WTC11 (cell line): ENCODE measurements at regions not wholly inside any gene's neighbourhood (a gene's known extent, or its start where the extent isn't known, plus 50 kb on each side); places are given as distances from the start of the nearest gene placed in this dataset.

ENCODE experiments used
- ATAC-seq: fragments of 200-7000 bp; cut with Tn5 transposase; 2 replicates; pipeline ENCODE4 v1.10.0; 2021; ENCODE audit warnings: mild to moderate bottlenecking, moderate library complexity
- CTCF ChIA-PET: fragments of 300-600 bp; sonication (Branson Sonifier 250); formaldehyde crosslinking; loops from one replicate; lab custom pipeline; 2021; ENCODE audit warnings: antibody characterized with exemption; lab: Charles Lee
- POLR2A ChIA-PET: fragments of 350-600 bp; sonication (Branson Sonifier 250); formaldehyde crosslinking; loops from one replicate; lab custom pipeline; 2021; ENCODE audit warnings: antibody characterized with exemption; lab: Charles Lee
- DNase-seq: peaks from one replicate; pipeline ENCODE4 v3.0.0; 2021; ENCODE audit warnings: low spot score
- H3K27ac Mint-ChIP-seq: 2 replicates; pipeline ENCODE4 v1.8.0; 2021; ENCODE audit warnings: mixed read lengths
- H3K27me3 Mint-ChIP-seq: 2 replicates; pipeline ENCODE4 v1.8.0; 2021; ENCODE audit warnings: low read depth, mild to moderate bottlenecking, moderate library complexity, mixed read lengths
- H3K36me3 Mint-ChIP-seq: 2 replicates; pipeline ENCODE4 v1.8.0; 2021; ENCODE audit warnings: mixed read lengths
- H3K4me1 Mint-ChIP-seq: 2 replicates; pipeline ENCODE4 v1.8.0; 2022; ENCODE audit warnings: mixed read lengths
- H3K4me3 Mint-ChIP-seq: 2 replicates; pipeline ENCODE4 v1.8.0; 2021; ENCODE audit warnings: mild to moderate bottlenecking, moderate library complexity, mixed read lengths
- H3K9me3 Mint-ChIP-seq: 2 replicates; pipeline ENCODE4 v1.8.0; 2021; ENCODE audit warnings: mixed read lengths
- ATF2 ChIP-seq: sonication (generic); formaldehyde crosslinking; IDR thresholded peaks from 2 replicates; pipeline ENCODE4 v1.8.1; 2022; ENCODE audit warnings: low read depth, missing genetic modification reagents, borderline replicate concordance
- ELF4 ChIP-seq: sonication (generic); formaldehyde crosslinking; IDR thresholded peaks from 2 replicates; pipeline ENCODE4 v1.8.1; 2022; ENCODE audit warnings: low read depth, mild to moderate bottlenecking, moderate library complexity, missing genetic modification reagents
- ERG ChIP-seq: fragments of 250-450 bp; sonication (Bioruptor Pico); IDR thresholded peaks from 2 replicates; pipeline ENCODE4 v1.8.0; 2021; ENCODE audit warnings: mild to moderate bottlenecking
- FOXP1 ChIP-seq: sonication (generic); formaldehyde crosslinking; IDR thresholded peaks from 2 replicates; pipeline ENCODE4 v1.8.0; 2022; ENCODE audit warnings: missing genetic modification reagents, mild to moderate bottlenecking, moderate library complexity, borderline replicate concordance
- GABPB1 ChIP-seq: sonication (generic); formaldehyde crosslinking; IDR thresholded peaks from 2 replicates; pipeline ENCODE4 v1.8.1; 2023; ENCODE audit warnings: mild to moderate bottlenecking, missing genetic modification reagents
- HMGXB4 ChIP-seq: sonication (generic); formaldehyde crosslinking; IDR thresholded peaks from 2 replicates; pipeline ENCODE4 v1.8.1; 2023; ENCODE audit warnings: mild to moderate bottlenecking, moderate library complexity, missing genetic modification reagents
- MXD4 ChIP-seq: fragments of 250-450 bp; sonication (Bioruptor Pico); IDR thresholded peaks from 2 replicates; pipeline ENCODE4 v1.8.0; 2021; ENCODE audit warnings: mild to moderate bottlenecking, moderate library complexity, borderline replicate concordance
- PRDM15 ChIP-seq: sonication (generic); formaldehyde crosslinking; IDR thresholded peaks from 2 replicates; pipeline ENCODE4 v1.8.0; 2022; ENCODE audit warnings: missing genetic modification reagents
- SOX15 ChIP-seq: fragments of 250-450 bp; sonication (Bioruptor Pico); IDR thresholded peaks from 2 replicates; pipeline ENCODE4 v1.9.0; 2021; ENCODE audit warnings: mild to moderate bottlenecking
- TCF7 ChIP-seq: sonication (generic); formaldehyde crosslinking; IDR thresholded peaks from 2 replicates; pipeline ENCODE4 v1.8.0; 2022; ENCODE audit warnings: mild to moderate bottlenecking, low read depth, missing genetic modification reagents, moderate library complexity
- ZNF121 ChIP-seq: sonication (generic); formaldehyde crosslinking; IDR thresholded peaks from 2 replicates; pipeline ENCODE4 v1.8.0; 2023; ENCODE audit warnings: missing genetic modification reagents
- ZNF263 ChIP-seq: sonication (generic); formaldehyde crosslinking; IDR thresholded peaks from 2 replicates; pipeline ENCODE4 v1.8.1; 2022; ENCODE audit warnings: low read depth, mild to moderate bottlenecking, moderate library complexity, missing genetic modification reagents
- TF ChIP-seq, protein P1 (sequence below): sonication (generic); formaldehyde crosslinking; IDR thresholded peaks from 2 replicates; pipeline ENCODE4 v1.8.0; 2022; ENCODE audit warnings: mild to moderate bottlenecking, missing genetic modification reagents
- TF ChIP-seq, protein P2 (sequence below): sonication (generic); formaldehyde crosslinking; IDR thresholded peaks from 2 replicates; pipeline ENCODE4 v1.8.1; 2022; ENCODE audit warnings: mild to moderate bottlenecking, moderate library complexity, missing genetic modification reagents

DNA sequence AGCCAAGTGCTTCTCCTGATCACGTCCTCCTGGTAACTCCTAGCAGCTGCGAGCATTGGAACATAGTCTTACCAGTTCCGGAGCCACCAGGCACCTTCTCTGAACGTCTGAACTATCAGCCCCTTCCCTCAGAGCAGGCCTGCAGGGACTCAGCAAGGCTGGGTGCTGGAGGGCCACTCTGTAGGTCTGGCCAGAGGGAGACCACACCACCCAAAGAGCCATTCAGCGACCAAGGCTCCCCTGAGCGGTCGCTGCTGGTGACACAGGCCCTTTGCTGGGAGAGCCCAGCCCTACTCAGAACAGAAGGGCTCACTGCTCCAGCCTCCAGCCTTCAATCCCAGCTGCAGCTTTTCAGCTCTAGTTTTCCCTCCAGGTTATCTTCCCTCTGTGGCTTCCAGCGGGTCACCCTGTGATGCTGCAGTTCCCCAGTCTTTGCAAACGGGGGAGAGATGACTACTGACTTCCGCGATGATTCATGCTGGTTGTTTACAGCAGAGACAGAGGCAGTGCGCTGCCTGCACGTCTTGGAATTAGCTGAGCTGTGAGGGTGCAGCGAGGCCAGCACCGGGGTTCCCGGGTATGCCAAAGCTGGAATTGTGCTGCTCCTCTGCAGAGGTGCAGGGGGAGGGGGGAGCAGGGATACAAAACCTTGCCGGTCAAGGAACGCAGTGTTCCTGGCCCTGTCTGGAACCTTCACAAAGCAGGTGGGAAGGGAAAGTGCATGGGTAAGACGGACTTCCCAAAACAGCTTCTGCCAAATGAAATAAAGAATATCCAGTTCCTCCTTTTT lies 161.4 kb downstream of the LY86 start:
- POLR2A ChIA-PET, result interaction anchor here (1.4 kb wide), 1 partner anchor 9 kb away, joined by 4 read pairs; no protein-coding TSS in a partner anchor
- Mint-ChIP-seq H3K4me3 (peak overlapping the region; percentile 7; the same call in 1 of the 2 replicates), H3K36me3 (no peaks in the 10 kb centered on the region), H3K27ac (0 out of 2 replicates have a peak overlapping the region, but pooled peaks have one; percentile 6), H3K4me1 (peaks cover 25% of the 10 kb centered on the region), H3K27me3 (no peaks in the 10 kb centered on the region), H3K9me3 (peaks cover 5% of the 10 kb centered on the region)
- CTCF ChIA-PET, result interaction anchor here (0.5 to 2.3 kb wide), 9 partner anchors 7 to 489 kb away, joined by 3 to 12 read pairs (median 4); no protein-coding TSS in a partner anchor
- DNase-seq, result no peak
- TF ChIP-seq ZNF263 (CRISPR knock-in tag) (no peak), ELF4 (no peak), TCF7 (CRISPR knock-in tag) (no peak), FOXP1 (CRISPR knock-in tag) (peak; percentile 42; the same call in 1 of the 2 replicates)
- TF ChIP-seq, protein P1, sequence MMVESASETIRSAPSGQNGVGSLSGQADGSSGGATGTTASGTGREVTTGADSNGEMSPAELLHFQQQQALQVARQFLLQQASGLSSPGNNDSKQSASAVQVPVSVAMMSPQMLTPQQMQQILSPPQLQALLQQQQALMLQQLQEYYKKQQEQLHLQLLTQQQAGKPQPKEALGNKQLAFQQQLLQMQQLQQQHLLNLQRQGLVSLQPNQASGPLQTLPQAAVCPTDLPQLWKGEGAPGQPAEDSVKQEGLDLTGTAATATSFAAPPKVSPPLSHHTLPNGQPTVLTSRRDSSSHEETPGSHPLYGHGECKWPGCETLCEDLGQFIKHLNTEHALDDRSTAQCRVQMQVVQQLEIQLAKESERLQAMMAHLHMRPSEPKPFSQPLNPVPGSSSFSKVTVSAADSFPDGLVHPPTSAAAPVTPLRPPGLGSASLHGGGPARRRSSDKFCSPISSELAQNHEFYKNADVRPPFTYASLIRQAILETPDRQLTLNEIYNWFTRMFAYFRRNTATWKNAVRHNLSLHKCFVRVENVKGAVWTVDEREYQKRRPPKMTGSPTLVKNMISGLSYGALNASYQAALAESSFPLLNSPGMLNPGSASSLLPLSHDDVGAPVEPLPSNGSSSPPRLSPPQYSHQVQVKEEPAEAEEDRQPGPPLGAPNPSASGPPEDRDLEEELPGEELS (CRISPR knock-in tag), result peak; percentile 58; the same call in 1 of the 2 replicates
- peak; percentile 78 for ATAC-seq

DNA sequence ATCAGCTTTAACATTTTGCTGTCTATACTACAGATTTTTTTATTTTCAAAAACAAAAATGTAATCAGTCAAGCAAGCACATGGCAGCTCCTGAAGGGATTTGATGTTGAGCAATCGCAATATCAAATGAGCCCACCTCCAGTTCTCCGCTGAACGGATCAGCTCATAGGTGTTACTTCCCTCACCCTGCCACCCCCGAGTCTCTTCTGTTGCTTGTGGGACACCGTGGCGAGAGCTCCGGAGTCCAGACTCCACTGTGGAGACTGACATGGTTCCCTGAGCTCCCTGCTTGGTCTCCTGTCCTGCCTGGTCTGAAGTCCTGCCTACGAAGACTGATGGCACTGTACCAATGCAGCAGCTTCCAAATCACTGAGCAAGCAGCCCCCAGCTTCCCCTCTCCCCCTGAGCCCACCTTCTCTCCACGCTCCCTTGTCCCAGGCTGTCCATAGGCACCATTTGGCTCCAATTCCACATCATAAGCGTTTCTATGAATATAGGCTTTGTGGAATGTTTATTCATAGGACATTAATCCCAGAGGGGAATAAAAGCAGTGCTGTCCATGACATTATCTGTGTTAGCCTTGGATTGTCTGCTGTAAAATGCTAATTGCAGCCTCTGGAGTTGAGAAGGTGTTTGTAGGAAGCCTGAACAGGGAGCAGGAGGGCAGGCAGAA lies 162.2 kb downstream of the LY86 start:
- Mint-ChIP-seq H3K4me3 (no peak overlapping the region), H3K27me3 (no peaks in the 10 kb centered on the region), H3K27ac (no peak overlapping the region), H3K9me3 (no peaks in the 10 kb centered on the region), H3K4me1 (peaks cover 25% of the 10 kb centered on the region), H3K36me3 (no peaks in the 10 kb centered on the region)
- ATAC-seq (no peak), DNase-seq (no peak)
- no peak for TF ChIP-seq ZNF263 (CRISPR knock-in tag)
- TF ChIP-seq SOX15 (CRISPR knock-in tag), result no peak
- POLR2A ChIA-PET, result interaction anchor here (1.4 kb wide), 1 partner anchor 8 kb away, joined by 4 read pairs; no protein-coding TSS in a partner anchor
- CTCF ChIA-PET, result interaction anchor here (0.5 to 2.3 kb wide), 9 partner anchors 8 to 405 kb away, joined by 3 to 12 read pairs (median 4); no protein-coding TSS in a partner anchor

DNA sequence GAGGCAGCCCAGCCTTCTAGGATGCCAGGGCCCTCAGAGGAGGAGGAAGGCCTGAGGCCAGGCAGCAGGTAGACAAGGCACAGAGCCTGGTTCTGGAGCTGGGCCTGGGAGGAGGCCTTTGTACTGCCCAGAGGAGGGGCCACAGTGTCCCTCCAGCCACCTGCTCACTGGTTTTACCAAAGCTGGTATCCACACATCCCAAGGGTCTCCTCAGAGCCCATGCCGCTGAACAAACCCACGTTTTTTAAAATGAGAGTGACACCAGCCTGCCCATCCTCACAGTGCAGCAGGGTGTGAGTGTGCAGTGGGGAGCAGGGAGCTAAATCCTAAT lies 162.7 kb downstream of the LY86 start:
- POLR2A ChIA-PET, result interaction anchor here (1.4 kb wide), 1 partner anchor 8 kb away, joined by 4 read pairs; no protein-coding TSS in a partner anchor
- CTCF ChIA-PET, result interaction anchor here (1.1 to 2.3 kb wide), 4 partner anchors 8 to 300 kb away, joined by 3 to 12 read pairs (median 6); no protein-coding TSS in a partner anchor
- H3K36me3 Mint-ChIP-seq, result no peaks in the 10 kb centered on the region
- no peak overlapping the region for H3K4me3 Mint-ChIP-seq
- no peaks in the 10 kb centered on the region for H3K9me3 Mint-ChIP-seq
- ATAC-seq (no peak), DNase-seq (no peak)
- H3K4me1 Mint-ChIP-seq, result peaks cover 25% of the 10 kb centered on the region
- no peak overlapping the region for H3K27ac Mint-ChIP-seq
- no peaks in the 10 kb centered on the region for H3K27me3 Mint-ChIP-seq
- no peak for TF ChIP-seq HMGXB4 (CRISPR knock-in tag)
- no peak for TF ChIP-seq ERG (CRISPR knock-in tag)
- no peak for TF ChIP-seq GABPB1 (CRISPR knock-in tag)
- TF ChIP-seq MXD4 (CRISPR knock-in tag), result no peak
- TF ChIP-seq TCF7 (CRISPR knock-in tag), result no peak
- TF ChIP-seq ATF2 (CRISPR knock-in tag), result no peak
- TF ChIP-seq ZNF121, result no peak
- no peak for TF ChIP-seq PRDM15
- TF ChIP-seq, protein P2, sequence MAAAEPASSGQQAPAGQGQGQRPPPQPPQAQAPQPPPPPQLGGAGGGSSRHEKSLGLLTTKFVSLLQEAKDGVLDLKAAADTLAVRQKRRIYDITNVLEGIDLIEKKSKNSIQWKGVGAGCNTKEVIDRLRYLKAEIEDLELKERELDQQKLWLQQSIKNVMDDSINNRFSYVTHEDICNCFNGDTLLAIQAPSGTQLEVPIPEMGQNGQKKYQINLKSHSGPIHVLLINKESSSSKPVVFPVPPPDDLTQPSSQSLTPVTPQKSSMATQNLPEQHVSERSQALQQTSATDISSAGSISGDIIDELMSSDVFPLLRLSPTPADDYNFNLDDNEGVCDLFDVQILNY (CRISPR knock-in tag), result no peak
- TF ChIP-seq ELF4, result no peak
- TF ChIP-seq, protein P1 (CRISPR knock-in tag), result no peak
